BJ (cell line): ENCODE measurements at regions not wholly inside any gene's neighbourhood (a gene's known extent, or its start where the extent isn't known, plus 50 kb on each side); places are given as distances from the start of the nearest gene placed in this dataset.

Experiments
- CTCF ChIA-PET: fragments of 350-600 bp; formaldehyde crosslinking; extraction: SDS; loops from one replicate; lab custom pipeline; 2021; ENCODE audit warnings: antibody characterized with exemption, inconsistent platforms; lab: Yijun Ruan, JAX
- POLR2A ChIA-PET: fragments of 300-600 bp; sonication (Branson Sonifier 250); formaldehyde crosslinking; extraction: SDS; loops from one replicate; lab custom pipeline; 2021; ENCODE audit warnings: antibody characterized with exemption; lab: Charles Lee
- DNase-seq: peaks from one replicate; pipeline ENCODE4 v3.0.0-alpha.2; 2011; ENCODE audit warnings: low read depth
- H3K27me3 ChIP-seq: 2 replicates; pipeline ENCODE4 v1.6.0; 2011; ENCODE audit warnings: low read length; ENCODE audit not compliant: control insufficient read depth, insufficient read depth
- H3K36me3 ChIP-seq: 2 replicates; pipeline ENCODE4 v1.5.1; 2011; ENCODE audit warnings: low read length; ENCODE audit not compliant: control insufficient read depth, insufficient read depth
- H3K4me3 ChIP-seq: 2 replicates; pipeline ENCODE4 v1.5.1; 2011; ENCODE audit warnings: low read depth, mild to moderate bottlenecking, control low read depth, low read length
- TF ChIP-seq, protein P1 (sequence below): IDR thresholded peaks from 2 replicates; pipeline ENCODE4 v1.5.1; 2011; ENCODE audit warnings: low read depth, mild to moderate bottlenecking, control low read depth, inconsistent platforms, low read length, moderate library complexity; ENCODE audit not compliant: insufficient read depth

DNA sequence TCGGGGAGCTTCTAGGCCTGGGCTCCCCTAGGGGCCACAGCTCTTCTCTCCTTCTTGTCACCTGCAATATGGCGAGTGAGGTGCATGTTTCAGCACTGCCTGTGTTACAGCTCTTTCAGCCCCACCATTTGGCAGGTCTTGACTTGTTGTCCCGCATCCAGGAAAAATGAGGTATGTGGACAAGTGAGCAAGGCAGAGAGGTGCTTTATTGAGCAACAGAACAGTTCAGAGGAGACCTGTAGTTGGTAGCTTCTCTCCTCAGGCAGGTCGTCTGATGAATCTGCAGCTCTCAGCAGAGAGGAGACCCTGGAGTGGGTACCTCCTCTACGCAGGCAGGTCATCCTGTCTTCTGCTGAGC, 208.2 kb upstream of the USP25 start:
- ChIA-PET CTCF (interaction anchor here (0.6 to 1.9 kb wide), 2 partner anchors 47 to 70 kb away, joined by 3 to 5 read pairs; no protein-coding TSS in a partner anchor), POLR2A (no interaction called here)

DNA sequence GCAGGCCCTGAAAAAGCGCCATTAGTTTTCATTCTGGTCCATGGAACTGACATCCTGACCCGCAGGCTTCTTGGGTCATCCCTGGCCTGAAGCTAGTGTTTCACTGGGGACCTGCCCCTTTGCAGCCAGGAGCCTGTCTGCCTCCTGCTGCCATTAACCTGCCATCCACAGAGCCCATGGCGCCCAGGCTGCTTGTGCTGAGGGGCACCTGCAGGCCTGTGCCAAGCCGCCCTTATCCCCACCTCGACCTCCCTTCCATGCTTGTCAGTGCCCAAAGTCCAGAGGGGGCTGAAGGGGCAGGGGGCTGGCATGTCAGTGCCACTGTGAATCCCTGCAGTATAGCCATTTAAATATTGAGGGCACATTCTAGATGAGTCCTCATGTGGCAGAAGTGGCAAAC, 207.6 kb upstream of the USP25 start:
- H3K36me3 ChIP-seq = no peaks in the 10 kb centered on the region
- H3K4me3 ChIP-seq = no peak overlapping the region
- no peak for DNase-seq
- TF ChIP-seq, protein P1, sequence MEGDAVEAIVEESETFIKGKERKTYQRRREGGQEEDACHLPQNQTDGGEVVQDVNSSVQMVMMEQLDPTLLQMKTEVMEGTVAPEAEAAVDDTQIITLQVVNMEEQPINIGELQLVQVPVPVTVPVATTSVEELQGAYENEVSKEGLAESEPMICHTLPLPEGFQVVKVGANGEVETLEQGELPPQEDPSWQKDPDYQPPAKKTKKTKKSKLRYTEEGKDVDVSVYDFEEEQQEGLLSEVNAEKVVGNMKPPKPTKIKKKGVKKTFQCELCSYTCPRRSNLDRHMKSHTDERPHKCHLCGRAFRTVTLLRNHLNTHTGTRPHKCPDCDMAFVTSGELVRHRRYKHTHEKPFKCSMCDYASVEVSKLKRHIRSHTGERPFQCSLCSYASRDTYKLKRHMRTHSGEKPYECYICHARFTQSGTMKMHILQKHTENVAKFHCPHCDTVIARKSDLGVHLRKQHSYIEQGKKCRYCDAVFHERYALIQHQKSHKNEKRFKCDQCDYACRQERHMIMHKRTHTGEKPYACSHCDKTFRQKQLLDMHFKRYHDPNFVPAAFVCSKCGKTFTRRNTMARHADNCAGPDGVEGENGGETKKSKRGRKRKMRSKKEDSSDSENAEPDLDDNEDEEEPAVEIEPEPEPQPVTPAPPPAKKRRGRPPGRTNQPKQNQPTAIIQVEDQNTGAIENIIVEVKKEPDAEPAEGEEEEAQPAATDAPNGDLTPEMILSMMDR = no peak
- no peaks in the 10 kb centered on the region for H3K27me3 ChIP-seq
- ChIA-PET POLR2A (no interaction called here), CTCF (interaction anchor here (1.0 to 1.9 kb wide), 2 partner anchors 10 to 70 kb away, joined by 3 to 5 read pairs; no protein-coding TSS in a partner anchor)

More for the DNA sequence above, 208.2 kb upstream of the USP25 start:
- no peaks in the 10 kb centered on the region for H3K36me3 ChIP-seq
- TF ChIP-seq, protein P1 = no peak
- no peaks in the 10 kb centered on the region for H3K27me3 ChIP-seq
- no peak overlapping the region for H3K4me3 ChIP-seq
- no peak for DNase-seq

GRCh38 chr21:15524855-15525254, 204.9 kb upstream of the USP25 start:
- POLR2A ChIA-PET = no interaction called here
- CTCF ChIA-PET = interaction anchor here (0.7 to 1.6 kb wide), 2 partner anchors 8 to 22 kb away, joined by 3 to 5 read pairs; no protein-coding TSS in a partner anchor
- TF ChIP-seq, protein P1 = no peak
- H3K4me3 ChIP-seq = no peak overlapping the region
- H3K36me3 ChIP-seq = no peaks in the 10 kb centered on the region
- DNase-seq = no peak
- no peaks in the 10 kb centered on the region for H3K27me3 ChIP-seq

GRCh38 chr21:15526798-15527197, 203.0 kb upstream of the USP25 start:
- ChIA-PET POLR2A (no interaction called here), CTCF (no interaction called here)
- H3K36me3 ChIP-seq = no peaks in the 10 kb centered on the region
- no peak overlapping the region for H3K4me3 ChIP-seq
- TF ChIP-seq, protein P1 = no peak
- H3K27me3 ChIP-seq = no peaks in the 10 kb centered on the region
- DNase-seq = no peak

DNA sequence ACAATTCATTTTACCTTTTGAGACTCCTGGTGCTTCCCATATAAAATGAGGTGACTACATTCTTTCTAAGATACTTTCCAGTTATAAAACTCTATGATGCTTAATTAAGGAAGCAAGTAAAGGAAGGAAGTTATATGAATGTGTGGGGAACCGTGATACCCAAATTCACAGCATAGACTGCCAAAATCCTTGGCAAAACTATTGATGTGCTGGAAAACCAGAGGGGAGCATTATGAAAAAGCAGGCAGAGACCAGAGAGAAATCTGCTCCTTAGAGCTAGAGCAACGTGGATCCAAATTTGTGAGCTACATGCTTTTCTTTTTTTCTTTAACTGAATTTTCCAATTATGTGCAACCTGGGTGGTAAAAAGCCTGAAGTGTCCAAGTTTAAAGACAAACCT, 201.4 kb upstream of the USP25 start:
- TF ChIP-seq, protein P1 = no peak
- ChIA-PET CTCF (no interaction called here), POLR2A (no interaction called here)

More for the DNA sequence above, 201.4 kb upstream of the USP25 start:
- DNase-seq = no peak
- H3K4me3 ChIP-seq = no peak overlapping the region
- no peaks in the 10 kb centered on the region for H3K36me3 ChIP-seq
- H3K27me3 ChIP-seq = no peaks in the 10 kb centered on the region; the same call in 1 of the 2 replicates
